HFFc6 (cell line): ENCODE measurements at regions not wholly inside any gene's neighbourhood (a gene's known extent, or its start where the extent isn't known, plus 50 kb on each side); places are given as distances from the start of the nearest gene placed in this dataset.

Experiments
- DNase-seq: peaks from one replicate; pipeline ENCODE4 v3.0.0-alpha.2; 2018
- H3K27ac Mint-ChIP-seq: 2 replicates; pipeline ENCODE4 v1.8.0; 2020; ENCODE audit warnings: mild to moderate bottlenecking, mixed read lengths
- H3K27me3 Mint-ChIP-seq: 2 replicates; pipeline ENCODE4 v1.8.0; 2021; ENCODE audit warnings: mild to moderate bottlenecking, moderate library complexity, mixed read lengths; ENCODE audit not compliant: insufficient read depth
- H3K36me3 Mint-ChIP-seq: 2 replicates; pipeline ENCODE4 v1.8.0; 2021; ENCODE audit warnings: low read depth, mixed read lengths
- H3K4me1 Mint-ChIP-seq: 2 replicates; pipeline ENCODE4 v1.8.0; 2020; ENCODE audit warnings: low read depth, mixed read lengths
- H3K4me3 Mint-ChIP-seq: 2 replicates; pipeline ENCODE4 v1.8.0; 2020; ENCODE audit warnings: mild to moderate bottlenecking, moderate library complexity, mixed read lengths
- H3K9me3 Mint-ChIP-seq: 2 replicates; pipeline ENCODE4 v1.8.0; 2020; ENCODE audit warnings: mild to moderate bottlenecking, mixed read lengths
- TF ChIP-seq, protein P1 (sequence below): fragments of 200-600 bp; sonication (generic); IDR thresholded peaks from 2 replicates; pipeline ENCODE4 v1.5.0; 2021; ENCODE audit warnings: antibody characterized with exemption, mild to moderate bottlenecking

DNA sequence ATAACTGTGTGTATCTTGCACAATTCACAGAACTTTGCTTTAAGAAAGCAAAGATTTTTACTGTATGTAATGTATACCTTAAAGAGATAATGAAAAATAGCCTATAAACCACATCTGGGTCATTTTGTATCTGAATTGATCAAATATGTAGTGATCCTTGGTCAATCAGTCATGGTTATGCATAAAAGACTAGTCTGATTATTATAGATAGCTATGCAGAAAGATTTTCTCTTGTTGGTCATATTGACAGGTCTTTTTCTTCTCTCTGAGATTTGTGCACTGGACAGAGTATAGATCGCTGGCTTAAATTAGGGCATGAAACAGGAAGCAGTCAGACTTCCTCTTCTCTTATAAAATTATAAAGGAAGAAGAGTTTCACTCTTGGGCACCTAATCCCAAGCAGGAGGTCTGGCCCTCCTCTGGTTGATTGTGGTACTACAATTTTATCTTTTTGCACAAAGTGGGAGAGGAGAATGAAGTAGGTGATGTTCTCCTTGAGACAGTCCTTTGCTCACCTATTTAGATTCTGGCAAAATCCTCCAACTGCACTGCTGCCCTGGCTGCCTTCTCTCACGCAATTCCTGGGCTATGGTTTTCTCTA, 380.9 kb upstream of the RGS17 start:
- TF ChIP-seq, protein P1, sequence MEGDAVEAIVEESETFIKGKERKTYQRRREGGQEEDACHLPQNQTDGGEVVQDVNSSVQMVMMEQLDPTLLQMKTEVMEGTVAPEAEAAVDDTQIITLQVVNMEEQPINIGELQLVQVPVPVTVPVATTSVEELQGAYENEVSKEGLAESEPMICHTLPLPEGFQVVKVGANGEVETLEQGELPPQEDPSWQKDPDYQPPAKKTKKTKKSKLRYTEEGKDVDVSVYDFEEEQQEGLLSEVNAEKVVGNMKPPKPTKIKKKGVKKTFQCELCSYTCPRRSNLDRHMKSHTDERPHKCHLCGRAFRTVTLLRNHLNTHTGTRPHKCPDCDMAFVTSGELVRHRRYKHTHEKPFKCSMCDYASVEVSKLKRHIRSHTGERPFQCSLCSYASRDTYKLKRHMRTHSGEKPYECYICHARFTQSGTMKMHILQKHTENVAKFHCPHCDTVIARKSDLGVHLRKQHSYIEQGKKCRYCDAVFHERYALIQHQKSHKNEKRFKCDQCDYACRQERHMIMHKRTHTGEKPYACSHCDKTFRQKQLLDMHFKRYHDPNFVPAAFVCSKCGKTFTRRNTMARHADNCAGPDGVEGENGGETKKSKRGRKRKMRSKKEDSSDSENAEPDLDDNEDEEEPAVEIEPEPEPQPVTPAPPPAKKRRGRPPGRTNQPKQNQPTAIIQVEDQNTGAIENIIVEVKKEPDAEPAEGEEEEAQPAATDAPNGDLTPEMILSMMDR: peak; percentile 81
- Mint-ChIP-seq H3K27ac (no peak overlapping the region), H3K4me3 (no peak overlapping the region), H3K27me3 (no peaks in the 10 kb centered on the region), H3K9me3 (no peaks in the 10 kb centered on the region), H3K4me1 (no peaks in the 10 kb centered on the region), H3K36me3 (no peaks in the 10 kb centered on the region)
- DNase-seq: peak; percentile 24

DNA sequence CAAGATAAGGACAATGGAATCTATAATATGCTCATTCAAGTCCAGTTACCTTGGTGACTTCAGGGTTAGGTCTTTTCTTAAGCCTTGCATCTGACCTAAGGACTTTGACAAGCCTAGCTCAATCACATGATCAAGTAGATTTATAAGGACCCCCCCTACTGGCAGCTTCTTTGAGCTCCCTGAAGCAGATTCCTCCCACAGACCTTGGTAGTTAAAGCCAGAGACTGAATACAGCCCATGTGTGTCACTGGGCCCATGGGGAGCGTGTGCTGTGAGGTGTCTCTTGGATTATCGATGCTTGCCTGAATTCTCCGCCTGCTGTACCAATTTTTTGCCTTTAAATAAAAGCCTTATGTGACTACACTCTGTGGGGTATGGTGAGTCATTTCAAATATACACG, 372.7 kb upstream of the RGS17 start:
- TF ChIP-seq, protein P1: no peak
- no peaks in the 10 kb centered on the region for H3K27me3 Mint-ChIP-seq

DNA sequence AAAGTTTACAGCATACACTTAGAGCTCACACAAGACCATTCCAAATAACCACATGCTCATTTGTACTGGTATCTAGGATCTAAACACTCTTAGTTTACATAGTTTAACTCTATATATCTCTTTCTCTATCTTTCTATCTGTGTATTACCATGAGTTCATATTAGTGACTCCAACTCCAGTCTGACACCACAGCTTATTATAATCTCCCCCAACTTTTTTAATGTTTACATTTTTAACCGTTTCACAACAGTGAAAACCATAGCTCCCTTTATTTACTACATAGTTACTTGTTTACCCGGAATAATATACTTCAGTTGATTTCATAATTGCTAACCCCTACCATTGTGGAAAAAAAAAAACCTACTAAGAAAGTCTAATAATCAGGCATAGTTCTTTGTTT, 362.4 kb upstream of the RGS17 start:
- H3K9me3 Mint-ChIP-seq: peaks cover 22% of the 10 kb centered on the region
- TF ChIP-seq, protein P1: no peak
- no peaks in the 10 kb centered on the region for H3K4me1 Mint-ChIP-seq
- no peak for DNase-seq
- H3K27me3 Mint-ChIP-seq: no peaks in the 10 kb centered on the region; the same call in 1 of the 2 replicates
- no peak overlapping the region for H3K27ac Mint-ChIP-seq
- H3K36me3 Mint-ChIP-seq: no peaks in the 10 kb centered on the region
- H3K4me3 Mint-ChIP-seq: no peak overlapping the region

More for the DNA sequence above, 372.7 kb upstream of the RGS17 start:
- peaks cover 12% of the 10 kb centered on the region for H3K9me3 Mint-ChIP-seq
- no peak for DNase-seq
- H3K4me1 Mint-ChIP-seq: no peaks in the 10 kb centered on the region
- H3K4me3 Mint-ChIP-seq: no peak overlapping the region
- H3K36me3 Mint-ChIP-seq: no peaks in the 10 kb centered on the region
- H3K27ac Mint-ChIP-seq: no peak overlapping the region

DNA sequence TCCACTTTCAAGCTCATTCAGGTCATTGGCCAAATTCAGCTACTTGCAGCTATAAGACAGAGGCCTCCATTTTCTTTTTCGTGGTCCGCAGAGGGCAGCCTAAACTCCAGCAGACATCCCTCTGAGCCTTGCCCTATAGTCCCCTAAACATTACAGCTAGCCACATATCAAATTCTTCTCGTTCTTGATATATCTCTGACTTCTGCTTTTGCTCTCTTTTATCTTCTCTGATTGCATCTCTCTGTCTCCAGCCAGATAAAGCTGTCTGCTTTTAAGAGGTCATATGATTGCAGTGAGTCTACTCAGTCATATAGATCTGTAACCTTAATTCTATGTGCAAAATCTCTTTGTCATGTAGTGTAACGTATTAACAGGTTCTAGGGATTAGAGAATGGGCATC, 358.4 kb upstream of the RGS17 start:
- H3K27ac Mint-ChIP-seq: no peak overlapping the region
- peaks cover 18% of the 10 kb centered on the region; the same call in 1 of the 2 replicates for H3K9me3 Mint-ChIP-seq
- no peak for DNase-seq
- H3K27me3 Mint-ChIP-seq: no peaks in the 10 kb centered on the region; the same call in 1 of the 2 replicates
- TF ChIP-seq, protein P1: no peak
- no peak overlapping the region for H3K4me3 Mint-ChIP-seq
- no peaks in the 10 kb centered on the region for H3K36me3 Mint-ChIP-seq
- no peaks in the 10 kb centered on the region for H3K4me1 Mint-ChIP-seq

DNA sequence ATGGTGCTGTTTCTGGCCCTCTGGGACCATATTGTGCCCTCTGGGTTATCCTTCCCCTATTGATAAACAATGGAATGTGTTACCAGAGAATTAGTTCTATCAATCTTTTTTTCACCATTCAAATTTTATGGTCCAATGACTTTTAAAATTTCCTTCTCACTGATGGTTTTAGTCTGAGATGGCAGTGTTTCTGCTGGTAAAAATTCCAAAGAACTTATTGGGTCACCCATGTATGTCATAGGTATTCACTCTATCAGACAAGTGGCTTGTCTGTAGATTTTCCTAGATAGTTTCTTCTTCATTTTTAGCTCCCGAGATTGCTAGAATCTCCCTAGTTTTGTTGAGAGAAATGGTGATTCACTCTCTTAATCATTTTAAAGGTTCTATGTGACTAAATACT, 357.2 kb upstream of the RGS17 start:
- peaks cover 24% of the 10 kb centered on the region; the same call in 1 of the 2 replicates for H3K9me3 Mint-ChIP-seq
- no peaks in the 10 kb centered on the region for H3K36me3 Mint-ChIP-seq
- no peaks in the 10 kb centered on the region for H3K4me1 Mint-ChIP-seq
- no peak overlapping the region for H3K4me3 Mint-ChIP-seq
- H3K27ac Mint-ChIP-seq: no peak overlapping the region
- TF ChIP-seq, protein P1: no peak
- no peak for DNase-seq
- no peaks in the 10 kb centered on the region; the same call in 1 of the 2 replicates for H3K27me3 Mint-ChIP-seq
